Hematopoietic multipotent progenitor cell treated with erythropoietin and hydrocortisone succinate and interleukin-3 and kit ligand, for 6 days (in vitro differentiated cells): ENCODE measurements at regions not wholly inside any gene's neighbourhood (a gene's known extent, or its start where the extent isn't known, plus 50 kb on each side); places are given as distances from the start of the nearest gene placed in this dataset.

Source experiments
- DNase-seq: peaks from one replicate; pipeline ENCODE4 v3.0.0-alpha.2; 2015

DNA sequence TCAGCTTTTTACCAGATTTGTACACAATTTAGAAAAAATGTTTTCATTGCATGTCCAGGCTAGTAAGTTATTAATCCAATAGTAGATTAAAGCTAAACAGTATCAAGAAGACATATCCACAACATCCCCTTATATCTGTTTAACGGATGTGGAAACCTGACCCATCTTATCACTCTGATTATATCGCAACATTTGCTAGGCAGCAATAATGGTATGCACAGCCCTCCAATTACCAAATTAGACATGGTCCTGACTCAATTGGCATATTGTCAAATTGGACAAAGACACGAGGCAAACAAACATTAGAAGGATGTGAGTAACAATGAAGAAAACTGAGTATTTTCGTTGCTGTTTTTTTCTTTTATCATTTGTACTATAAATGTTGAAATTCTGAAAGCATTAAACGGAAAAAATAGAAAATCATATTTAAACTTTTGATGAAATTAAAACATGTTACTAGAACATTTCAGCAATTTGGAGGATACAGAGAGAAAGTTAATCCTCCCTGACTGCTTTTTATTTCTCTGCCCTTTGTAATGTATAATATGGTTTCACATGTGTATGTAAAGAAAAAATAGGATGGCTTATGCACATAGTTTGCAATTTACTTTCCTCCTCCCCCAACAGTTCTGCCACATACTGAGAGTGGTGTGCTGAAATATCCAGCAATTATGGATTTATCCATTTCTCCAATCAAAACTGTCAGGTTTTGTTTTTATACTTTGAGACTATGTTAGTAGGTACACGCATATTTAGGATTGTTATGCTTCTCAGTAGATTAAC, 633.7 kb downstream of the ZIC1 start:
- no peak for DNase-seq

GRCh38 chr3:148044151-148044550, 635.0 kb downstream of the ZIC1 start:
- DNase-seq = no peak

DNA sequence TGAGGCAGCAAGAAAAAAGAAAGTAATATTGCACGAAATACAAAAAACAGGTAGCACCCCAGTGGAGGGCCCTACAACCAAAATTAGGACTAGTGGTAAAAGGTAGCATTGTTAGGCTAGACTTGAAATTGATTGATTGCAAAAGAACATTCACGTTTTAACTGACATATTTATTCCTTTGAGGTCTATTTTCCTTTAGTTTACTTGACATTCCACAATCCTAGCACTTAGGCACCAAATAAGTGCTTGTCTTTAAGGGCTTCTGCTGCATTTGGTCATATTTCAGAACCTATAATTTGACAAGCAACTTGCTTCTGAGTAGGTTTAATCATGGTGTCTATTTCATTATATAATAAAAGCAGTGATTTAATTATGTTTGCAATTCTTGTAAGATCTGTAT, 642.7 kb upstream of the AGTR1 start:
- no peak for DNase-seq

GRCh38 chr3:148062590-148062989, 635.1 kb upstream of the AGTR1 start:
- no peak for DNase-seq

DNA sequence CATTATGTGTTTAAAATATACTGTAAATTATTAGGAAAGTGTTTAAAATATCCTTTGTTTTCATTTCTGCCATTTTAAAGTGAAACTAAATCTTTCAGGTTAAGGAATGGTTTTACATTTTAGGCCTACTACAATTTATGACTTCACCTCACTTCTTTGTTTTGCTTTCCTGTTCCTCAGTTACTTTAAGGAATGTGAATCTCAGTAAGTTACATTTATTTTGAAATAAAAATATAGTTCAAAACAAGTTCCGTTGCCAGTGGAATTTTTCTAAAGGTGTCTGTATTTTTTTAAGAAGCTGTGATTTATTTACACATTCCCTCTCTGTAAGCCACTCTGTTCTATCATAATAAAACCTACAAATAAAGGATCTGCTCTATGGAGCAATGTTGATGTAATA, 630.9 kb upstream of the AGTR1 start:
- DNase-seq = no peak

DNA sequence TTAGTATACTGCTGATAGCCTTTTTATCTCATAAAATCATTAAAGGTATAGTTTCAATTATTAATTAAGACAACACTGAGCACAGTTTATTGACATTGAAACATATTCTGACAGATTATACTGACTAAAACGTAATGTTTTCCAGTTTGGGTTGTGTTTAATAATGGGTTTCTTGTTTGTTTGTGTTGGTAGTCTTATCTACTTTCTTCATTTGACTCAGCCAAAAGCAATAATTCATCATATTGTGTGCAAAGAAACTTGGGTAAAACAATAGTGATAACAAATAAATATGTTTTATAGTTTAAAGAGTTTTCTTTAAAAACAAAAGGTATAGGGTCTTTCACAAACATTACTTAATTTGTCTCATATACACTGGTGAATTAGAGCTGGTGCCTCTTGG, 629.2 kb upstream of the AGTR1 start:
- no peak for DNase-seq

DNA sequence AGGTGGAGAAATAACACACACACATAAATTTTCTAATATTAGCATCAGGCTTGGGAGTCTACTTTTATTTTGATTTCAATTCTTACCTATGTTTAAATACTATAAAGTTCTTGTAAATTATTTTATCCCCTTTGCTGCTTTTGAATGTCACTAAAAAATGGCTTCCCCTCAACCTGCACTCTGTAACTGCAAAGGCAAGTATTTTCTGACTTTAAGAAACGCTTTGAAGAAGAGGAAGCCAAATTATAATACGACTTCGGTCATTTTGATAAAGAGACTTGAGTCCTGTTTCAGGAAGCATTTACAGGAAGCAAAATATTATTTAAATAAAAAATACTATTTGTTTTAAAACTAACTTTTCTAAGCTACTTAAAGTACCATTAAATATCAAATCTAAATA, 627.7 kb upstream of the AGTR1 start:
- no peak for DNase-seq

DNA sequence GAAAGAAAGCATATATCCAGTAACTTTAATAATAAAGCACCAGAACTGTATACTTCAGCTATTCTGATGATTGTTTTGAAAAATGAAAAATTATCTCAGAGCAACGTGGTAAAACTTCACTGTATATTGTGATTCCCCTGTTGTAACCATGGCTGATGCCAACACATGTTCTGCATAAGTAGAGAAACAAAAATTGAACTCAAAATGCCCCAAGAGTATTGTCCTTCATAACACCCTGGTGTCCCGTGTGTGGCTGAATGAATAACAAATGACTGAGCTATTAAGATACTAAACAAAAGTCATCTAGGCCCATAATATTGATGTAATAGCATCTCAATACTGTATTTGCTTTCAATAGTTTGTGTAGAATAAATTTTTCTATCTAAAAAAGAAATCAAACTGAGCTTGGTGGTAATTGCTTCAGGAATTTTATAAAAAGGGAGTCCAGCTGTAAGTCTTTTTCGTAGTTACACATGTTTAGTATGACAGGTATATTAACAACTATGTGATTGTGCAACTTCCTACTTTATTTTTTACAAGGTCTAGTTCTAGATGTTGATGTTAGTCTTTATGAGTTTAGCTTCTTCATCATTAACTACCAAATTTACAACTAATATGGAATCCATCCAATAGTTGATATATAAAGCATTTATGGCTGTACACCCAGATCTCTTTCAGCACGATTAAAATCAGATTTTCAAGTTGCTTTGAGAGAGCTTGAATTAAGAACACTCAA, 623.8 kb upstream of the AGTR1 start:
- DNase-seq = no peak

GRCh38 chr3:148074946-148075345, 622.8 kb upstream of the AGTR1 start:
- DNase-seq = no peak

GRCh38 chr3:148075771-148076716, 621.7 kb upstream of the AGTR1 start:
- no peak for DNase-seq

DNA sequence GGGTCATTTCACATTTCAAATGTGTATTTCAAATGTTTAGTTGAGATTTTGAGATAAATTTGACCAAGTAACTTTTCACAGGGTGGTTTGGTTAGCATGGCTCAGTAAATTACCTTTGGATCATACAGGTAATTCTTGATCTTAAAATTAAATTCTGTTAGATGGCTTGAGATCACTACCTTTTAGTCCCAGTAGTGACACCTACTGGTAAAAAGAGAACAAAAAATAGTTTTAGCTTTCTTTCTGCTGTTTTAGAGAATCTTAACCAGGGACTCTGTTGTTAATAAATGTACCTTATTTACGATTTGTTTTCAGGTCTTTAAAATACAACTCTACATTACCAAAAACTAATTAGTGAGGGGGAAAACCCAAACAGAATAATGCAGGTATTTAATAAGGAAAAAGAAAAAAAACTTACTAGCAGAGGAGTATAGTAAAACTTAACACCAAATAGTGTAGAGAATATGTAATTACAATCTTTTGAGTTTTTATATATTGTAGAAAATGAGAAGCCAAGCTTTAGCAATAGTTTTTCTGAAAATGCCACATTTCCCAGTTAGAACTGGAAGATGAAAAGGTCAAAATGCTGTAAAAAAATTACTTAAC, 620.3 kb upstream of the AGTR1 start:
- peak; percentile 48 for DNase-seq

GRCh38 chr3:148077965-148078364, 619.7 kb upstream of the AGTR1 start:
- no peak for DNase-seq

DNA sequence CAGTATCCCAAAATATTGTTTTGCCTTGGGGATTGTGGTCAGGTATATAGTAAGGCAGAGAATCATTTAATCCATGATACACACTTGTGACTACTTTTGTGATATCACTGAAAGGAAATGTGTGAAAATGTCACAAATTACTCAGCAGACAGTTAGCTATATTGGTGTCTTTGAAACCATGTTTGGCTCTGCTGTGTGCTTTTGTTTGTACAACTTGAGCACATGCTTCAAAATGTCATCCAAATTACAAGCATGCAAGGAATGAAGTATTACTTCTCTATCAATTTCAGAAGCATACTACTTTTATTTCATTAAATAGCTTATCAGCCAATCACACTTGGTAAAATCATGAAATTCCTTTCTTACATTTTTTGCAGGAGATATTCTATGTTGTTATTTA, 619.0 kb upstream of the AGTR1 start:
- DNase-seq = no peak

- DNase-seq = no peak
Measured at GRCh38 chr3:148079370-148079769, 618.3 kb upstream of the AGTR1 start.

GRCh38 chr3:148081926-148082325, 615.8 kb upstream of the AGTR1 start:
- no peak for DNase-seq

GRCh38 chr3:148082506-148083280, 615.0 kb upstream of the AGTR1 start:
- no peak for DNase-seq

GRCh38 chr3:148083526-148084182, 614.0 kb upstream of the AGTR1 start:
- no peak for DNase-seq

GRCh38 chr3:148084931-148085330, 612.8 kb upstream of the AGTR1 start:
- DNase-seq = no peak

DNA sequence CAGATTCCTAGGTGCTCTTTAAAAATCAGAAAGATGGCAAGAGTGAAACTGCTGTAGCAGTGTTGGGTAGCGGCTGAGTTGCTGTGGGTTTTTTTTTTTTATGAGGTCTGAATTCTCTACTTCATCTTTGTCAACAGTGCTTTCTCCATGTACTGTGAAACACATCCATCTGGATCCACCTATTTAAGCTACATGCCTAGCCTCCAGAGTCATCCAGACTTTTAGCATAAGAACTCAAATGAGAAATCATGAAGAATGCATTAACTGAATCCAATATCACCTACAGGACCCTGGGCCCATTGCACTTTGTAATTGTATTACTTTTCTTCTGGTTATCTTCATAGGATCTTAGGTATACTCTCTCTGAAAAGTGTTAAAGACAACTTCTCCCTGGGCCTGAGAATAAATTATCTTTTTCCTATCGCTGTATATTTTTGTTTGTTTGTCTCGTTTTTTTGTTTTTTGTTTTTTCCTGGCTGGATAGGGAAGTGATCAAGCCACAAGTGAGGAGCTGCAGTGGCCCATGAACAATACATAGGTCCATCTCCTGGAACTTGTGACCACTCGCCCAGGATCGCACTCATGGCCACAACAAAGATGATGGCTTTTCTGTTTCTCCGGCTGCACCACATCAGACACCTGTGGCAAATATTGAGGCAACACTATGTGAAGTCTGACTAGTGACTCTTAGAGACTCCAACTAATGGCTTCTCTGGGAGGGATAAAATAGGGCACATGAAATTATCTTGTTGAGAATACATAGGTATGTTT, 609.9 kb upstream of the AGTR1 start:
- DNase-seq = no peak

GRCh38 chr3:148089171-148089570, 608.5 kb upstream of the AGTR1 start:
- no peak for DNase-seq

GRCh38 chr3:148090156-148090555, 607.5 kb upstream of the AGTR1 start:
- no peak for DNase-seq
